ENCODE measurements at regions not wholly inside any gene's neighbourhood (a gene's known extent, or its start where the extent isn't known, plus 50 kb on each side); places are given as distances from the start of the nearest gene placed in this dataset.

DNA sequence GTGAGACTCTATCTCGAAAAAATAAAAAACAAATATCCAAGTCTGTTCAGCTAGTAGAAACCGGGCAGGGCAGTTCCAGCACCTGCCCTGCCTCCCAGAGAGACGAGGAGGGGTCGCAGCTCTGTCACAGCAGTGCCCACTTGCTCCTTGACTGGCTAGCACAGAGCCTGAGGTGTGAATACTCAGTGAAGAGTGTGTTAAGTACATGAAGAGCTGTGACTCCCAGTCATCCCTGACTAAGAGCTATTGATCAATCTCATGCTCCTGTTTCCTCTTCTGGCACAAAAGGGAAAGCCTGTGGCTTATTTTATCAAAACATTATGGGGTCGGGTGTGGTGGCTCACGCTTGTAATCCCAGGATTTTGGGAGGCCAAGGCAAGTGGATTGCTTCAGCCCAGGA, 83.0 kb upstream of the FZD7 start:
- TF ChIP-seq GATA2 (IDR thresholded peaks at IDR 0.05; ENCODE audit: low read depth, low read length) (no peak), GATA3 (IDR thresholded peaks at IDR 0.05; ENCODE audit: low read depth, low read length) (no peak)

Data from SH-SY5Y (cell line).